ENCODE measurements at regions not wholly inside any gene's neighbourhood (a gene's known extent, or its start where the extent isn't known, plus 50 kb on each side); places are given as distances from the start of the nearest gene placed in this dataset.
A peak's percentile ranks its signal among the peaks of the same experiment; 100 is the strongest.

DNA sequence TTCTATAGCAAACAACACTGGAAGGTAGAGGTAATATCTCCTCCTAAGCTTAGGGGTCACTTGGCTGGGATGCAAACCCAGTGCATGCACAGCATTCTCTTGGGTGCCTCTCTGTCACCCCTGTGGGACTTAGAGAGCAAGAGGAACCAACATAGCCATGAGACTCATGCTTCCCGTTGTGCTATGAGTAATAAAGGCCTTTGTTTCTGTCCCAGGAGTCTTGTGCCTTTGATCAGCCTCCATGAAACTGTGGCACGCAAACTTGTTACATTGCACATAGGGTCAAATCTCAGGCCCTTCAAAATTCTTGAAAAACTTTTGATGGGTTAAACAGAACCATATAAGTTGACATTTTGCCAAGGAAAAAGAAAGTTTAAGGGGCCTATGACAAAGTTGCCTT, 272.8 kb downstream of the TAF11L14 start:
- Histone ChIP-seq H3K4me1 (ENCODE audit: insufficient read depth, low read length) (no peaks in the 10 kb centered on the region), H3K9me3 (ENCODE audit: control insufficient read depth, insufficient read depth, low read length) (no peaks in the 10 kb centered on the region), H3K9ac (ENCODE audit: low read depth, low read length) (no peak overlapping the region), H3K36me3 (ENCODE audit: insufficient read depth, low read length) (no peaks in the 10 kb centered on the region)

GRCh38 chr5:17910318-17910717, 276.1 kb downstream of the TAF11L14 start:
- Histone ChIP-seq H3K9me3 (ENCODE audit: control insufficient read depth, insufficient read depth, low read length) (no peaks in the 10 kb centered on the region), H3K9ac (ENCODE audit: low read depth, low read length) (no peak overlapping the region), H3K36me3 (ENCODE audit: insufficient read depth, low read length) (no peaks in the 10 kb centered on the region), H3K4me1 (ENCODE audit: insufficient read depth, low read length) (no peaks in the 10 kb centered on the region)

DNA sequence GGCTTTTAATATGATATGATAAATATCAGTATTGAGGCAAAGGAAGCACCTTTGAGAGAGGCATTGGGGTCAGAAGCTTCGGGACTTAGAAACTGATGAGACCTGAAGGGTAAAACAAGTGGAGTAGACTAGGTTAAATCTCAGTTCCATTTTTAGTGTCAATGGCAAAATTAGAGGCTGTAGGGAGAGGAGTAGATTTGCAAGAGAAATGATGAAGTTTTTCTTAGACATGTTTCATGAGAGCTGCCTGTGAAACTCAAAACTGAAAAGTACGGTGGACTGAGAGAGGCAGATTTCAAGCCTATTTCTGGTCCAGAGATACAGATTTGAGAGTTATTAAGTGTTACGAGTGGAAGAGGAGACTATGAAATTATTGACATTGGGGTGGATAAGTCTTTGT, 278.5 kb downstream of the TAF11L14 start:
- Histone ChIP-seq H3K9ac (ENCODE audit: low read depth, low read length) (no peak overlapping the region), H3K9me3 (ENCODE audit: control insufficient read depth, insufficient read depth, low read length) (no peaks in the 10 kb centered on the region), H3K4me1 (ENCODE audit: insufficient read depth, low read length) (no peaks in the 10 kb centered on the region), H3K36me3 (ENCODE audit: insufficient read depth, low read length) (no peaks in the 10 kb centered on the region)

DNA sequence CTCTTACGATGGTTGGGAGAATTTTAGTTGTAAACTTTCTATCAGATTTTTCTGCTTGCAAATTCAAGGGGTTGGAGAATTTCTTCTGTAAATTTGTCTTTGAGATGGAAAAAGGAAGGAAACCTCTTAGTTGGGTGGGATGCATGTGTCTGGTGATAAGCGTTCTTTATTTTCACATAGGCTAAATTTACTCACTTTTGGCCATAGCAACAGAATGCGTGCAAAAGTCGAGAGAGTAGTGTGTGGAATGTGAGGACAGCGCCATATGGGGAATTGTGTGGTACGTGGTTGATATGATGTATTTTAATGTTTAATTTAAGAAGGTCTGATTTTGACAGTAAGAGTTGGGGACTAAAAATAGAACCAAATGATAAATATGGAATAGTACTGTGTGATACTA, 282.2 kb downstream of the TAF11L14 start:
- Histone ChIP-seq H3K36me3 (ENCODE audit: insufficient read depth, low read length) (no peaks in the 10 kb centered on the region), H3K4me1 (ENCODE audit: insufficient read depth, low read length) (peaks cover 6% of the 10 kb centered on the region), H3K9me3 (ENCODE audit: control insufficient read depth, insufficient read depth, low read length) (no peaks in the 10 kb centered on the region), H3K9ac (ENCODE audit: low read depth, low read length) (no peak overlapping the region)

DNA sequence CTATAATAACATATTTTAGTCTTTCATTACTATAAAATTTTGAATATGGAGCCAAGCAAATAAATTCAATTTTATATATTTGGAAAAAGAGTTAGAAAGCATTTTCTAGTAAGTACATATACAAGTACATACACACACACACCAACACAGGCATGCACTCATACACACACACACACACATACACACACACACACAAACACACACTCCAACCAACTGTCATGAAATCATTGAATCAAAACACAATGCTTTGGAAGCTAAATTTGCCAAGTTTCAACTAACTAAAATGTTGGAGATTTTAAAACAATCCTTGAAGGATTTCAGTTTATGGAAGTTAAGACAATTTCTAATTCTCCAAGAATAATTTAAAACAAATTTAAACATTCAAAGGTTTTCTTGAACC, 283.2 kb downstream of the TAF11L14 start:
- Histone ChIP-seq H3K4me1 (ENCODE audit: insufficient read depth, low read length) (peaks cover 6% of the 10 kb centered on the region), H3K9me3 (ENCODE audit: control insufficient read depth, insufficient read depth, low read length) (no peaks in the 10 kb centered on the region), H3K36me3 (ENCODE audit: insufficient read depth, low read length) (no peaks in the 10 kb centered on the region), H3K9ac (ENCODE audit: low read depth, low read length) (no peak overlapping the region)

DNA sequence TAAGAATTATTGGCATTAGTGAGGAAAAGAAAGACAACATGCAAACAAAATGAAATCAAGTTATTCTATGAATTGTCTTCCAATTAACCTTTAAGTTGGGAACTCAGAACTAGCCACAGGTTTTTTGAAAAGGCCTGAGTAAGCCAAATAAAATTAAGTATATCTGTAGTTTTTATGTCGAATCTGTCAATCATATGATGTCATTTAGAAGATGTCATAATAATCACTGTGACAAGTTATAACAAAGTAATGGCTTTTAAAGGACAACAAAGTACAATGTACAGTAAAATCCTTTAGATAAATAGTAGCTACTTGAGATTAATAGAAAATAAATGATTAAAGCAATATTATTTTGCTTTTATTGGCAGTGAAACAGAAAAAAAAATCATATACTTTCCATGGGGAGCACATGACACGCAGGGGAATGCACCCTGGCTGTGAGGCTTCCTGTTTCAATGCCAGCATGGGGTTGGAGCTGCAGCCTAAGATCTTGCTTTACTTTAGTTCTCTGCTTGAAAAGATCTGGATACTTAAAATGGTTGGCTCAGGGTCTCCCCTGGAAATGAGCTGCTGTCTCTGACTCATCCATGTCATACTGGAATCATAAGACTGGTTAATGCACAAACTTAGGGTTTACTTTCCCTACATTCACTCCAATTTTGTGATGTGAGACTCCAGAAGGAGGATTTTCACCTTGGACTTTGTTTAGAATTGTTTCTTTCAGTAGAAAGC, 284.3 kb downstream of the TAF11L14 start:
- H3K9ac ChIP-seq (ENCODE audit: low read depth, low read length), result no peak overlapping the region
- H3K9me3 ChIP-seq (ENCODE audit: control insufficient read depth, insufficient read depth, low read length), result no peaks in the 10 kb centered on the region

DNA sequence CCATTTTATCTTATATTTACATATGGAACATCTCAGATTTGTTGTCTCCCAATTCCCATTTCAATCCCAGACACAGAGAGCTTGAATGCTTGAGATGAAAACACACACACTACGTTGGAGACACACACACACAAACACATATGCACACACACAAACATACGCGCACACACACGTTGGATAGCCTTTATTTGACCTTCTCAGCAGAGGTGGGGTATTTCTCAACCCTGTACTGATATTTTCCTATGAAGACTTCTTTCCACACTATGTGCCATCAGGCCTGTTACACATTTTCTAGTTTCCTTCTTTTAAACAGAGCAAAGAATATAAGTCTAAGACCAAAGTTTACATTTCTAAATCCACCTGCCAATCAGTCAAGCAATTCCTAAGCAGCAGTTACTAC, 291.0 kb downstream of the TAF11L14 start:
- H3K9ac ChIP-seq (ENCODE audit: low read depth, low read length), result no peak overlapping the region
- H3K9me3 ChIP-seq (ENCODE audit: control insufficient read depth, insufficient read depth, low read length), result no peaks in the 10 kb centered on the region
- no peaks in the 10 kb centered on the region for H3K36me3 ChIP-seq (ENCODE audit: insufficient read depth, low read length)
- H3K4me1 ChIP-seq (ENCODE audit: insufficient read depth, low read length), result no peaks in the 10 kb centered on the region

More for the DNA sequence above, 284.3 kb downstream of the TAF11L14 start:
- H3K36me3 ChIP-seq (ENCODE audit: insufficient read depth, low read length), result no peaks in the 10 kb centered on the region
- H3K4me1 ChIP-seq (ENCODE audit: insufficient read depth, low read length), result peaks cover 6% of the 10 kb centered on the region

DNA sequence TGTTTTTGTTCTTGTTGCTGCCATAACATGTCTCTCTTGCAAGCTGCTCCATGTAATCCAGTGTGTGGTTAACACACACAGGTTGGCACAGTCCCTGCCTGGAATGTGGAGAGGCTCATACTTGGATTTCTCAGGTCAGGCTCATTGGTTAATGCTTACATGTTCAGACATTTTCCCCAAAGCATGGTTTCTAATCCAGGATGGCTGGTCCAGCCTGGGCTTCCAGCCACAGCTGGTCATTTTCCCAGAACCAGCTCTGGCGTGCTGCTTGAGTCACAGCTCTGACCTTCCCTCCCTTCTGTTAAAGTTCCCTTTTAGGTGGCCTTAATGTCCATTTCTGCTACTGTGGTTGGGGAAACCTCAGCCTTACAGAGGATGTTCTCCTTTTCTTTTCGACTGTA, 294.3 kb downstream of the TAF11L14 start:
- no peak overlapping the region for H3K9ac ChIP-seq (ENCODE audit: low read depth, low read length)
- no peaks in the 10 kb centered on the region for H3K4me1 ChIP-seq (ENCODE audit: insufficient read depth, low read length)
- H3K9me3 ChIP-seq (ENCODE audit: control insufficient read depth, insufficient read depth, low read length), result no peaks in the 10 kb centered on the region
- no peaks in the 10 kb centered on the region for H3K36me3 ChIP-seq (ENCODE audit: insufficient read depth, low read length)

DNA sequence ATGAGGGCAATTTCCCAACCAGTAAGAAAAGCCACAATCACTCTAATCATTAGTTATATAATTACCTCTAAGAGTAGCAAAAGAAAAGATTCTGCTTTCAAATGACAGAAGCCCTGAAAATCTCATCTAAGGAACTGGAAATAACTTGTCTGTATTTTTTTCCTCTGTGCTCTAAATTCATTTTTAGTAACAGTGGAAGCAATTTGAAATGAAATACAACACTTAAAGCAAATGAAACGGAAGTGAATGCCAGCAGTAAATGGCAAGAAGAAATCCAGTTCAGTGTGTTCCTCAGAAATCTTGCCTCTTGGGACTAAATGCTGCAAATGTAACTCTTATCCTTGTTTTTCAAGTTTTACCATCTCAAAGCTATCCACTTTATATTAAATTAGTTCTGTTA, 294.9 kb downstream of the TAF11L14 start:
- H3K4me1 ChIP-seq (ENCODE audit: insufficient read depth, low read length), result no peaks in the 10 kb centered on the region
- no peaks in the 10 kb centered on the region for H3K9me3 ChIP-seq (ENCODE audit: control insufficient read depth, insufficient read depth, low read length)
- H3K9ac ChIP-seq (ENCODE audit: low read depth, low read length), result no peak overlapping the region
- H3K36me3 ChIP-seq (ENCODE audit: insufficient read depth, low read length), result no peaks in the 10 kb centered on the region

GRCh38 chr5:17930346-17930745, 296.1 kb downstream of the TAF11L14 start:
- Histone ChIP-seq H3K9ac (ENCODE audit: low read depth, low read length) (no peak overlapping the region), H3K36me3 (ENCODE audit: insufficient read depth, low read length) (no peaks in the 10 kb centered on the region), H3K9me3 (ENCODE audit: control insufficient read depth, insufficient read depth, low read length) (no peaks in the 10 kb centered on the region), H3K4me1 (ENCODE audit: insufficient read depth, low read length) (no peaks in the 10 kb centered on the region)

GRCh38 chr5:17944046-17944445, 309.8 kb downstream of the TAF11L14 start:
- Histone ChIP-seq H3K36me3 (ENCODE audit: insufficient read depth, low read length) (no peaks in the 10 kb centered on the region), H3K9ac (ENCODE audit: low read depth, low read length) (no peak overlapping the region), H3K4me1 (ENCODE audit: insufficient read depth, low read length) (no peaks in the 10 kb centered on the region), H3K9me3 (ENCODE audit: control insufficient read depth, insufficient read depth, low read length) (no peaks in the 10 kb centered on the region; the same call in 1 of the 2 replicates)

DNA sequence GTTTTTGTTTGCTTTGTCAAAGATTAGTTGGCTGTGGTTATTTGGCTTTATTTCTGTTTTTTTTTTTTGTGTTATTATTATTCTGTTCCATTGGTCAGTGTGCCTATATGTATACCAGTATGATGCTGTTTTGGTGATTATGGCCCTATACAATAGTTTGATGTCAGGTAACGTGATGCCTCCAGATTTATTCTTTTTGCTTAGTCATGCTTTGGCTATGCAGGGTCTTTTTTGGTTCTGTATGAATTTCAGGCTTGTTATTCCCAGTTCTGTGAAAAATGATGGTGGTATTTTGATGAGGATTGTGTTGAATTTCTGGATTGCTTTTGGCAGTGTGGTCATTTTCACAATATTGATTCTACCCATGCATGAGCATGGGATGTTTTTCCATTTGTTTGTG, 312.8 kb downstream of the TAF11L14 start:
- Histone ChIP-seq H3K9ac (ENCODE audit: low read depth, low read length) (no peak overlapping the region), H3K36me3 (ENCODE audit: insufficient read depth, low read length) (no peaks in the 10 kb centered on the region), H3K4me1 (ENCODE audit: insufficient read depth, low read length) (0 out of 2 replicates have a peak, but pooled peaks cover 1% of the 10 kb centered on the region), H3K9me3 (ENCODE audit: control insufficient read depth, insufficient read depth, low read length) (no peaks in the 10 kb centered on the region; the same call in 1 of the 2 replicates)

DNA sequence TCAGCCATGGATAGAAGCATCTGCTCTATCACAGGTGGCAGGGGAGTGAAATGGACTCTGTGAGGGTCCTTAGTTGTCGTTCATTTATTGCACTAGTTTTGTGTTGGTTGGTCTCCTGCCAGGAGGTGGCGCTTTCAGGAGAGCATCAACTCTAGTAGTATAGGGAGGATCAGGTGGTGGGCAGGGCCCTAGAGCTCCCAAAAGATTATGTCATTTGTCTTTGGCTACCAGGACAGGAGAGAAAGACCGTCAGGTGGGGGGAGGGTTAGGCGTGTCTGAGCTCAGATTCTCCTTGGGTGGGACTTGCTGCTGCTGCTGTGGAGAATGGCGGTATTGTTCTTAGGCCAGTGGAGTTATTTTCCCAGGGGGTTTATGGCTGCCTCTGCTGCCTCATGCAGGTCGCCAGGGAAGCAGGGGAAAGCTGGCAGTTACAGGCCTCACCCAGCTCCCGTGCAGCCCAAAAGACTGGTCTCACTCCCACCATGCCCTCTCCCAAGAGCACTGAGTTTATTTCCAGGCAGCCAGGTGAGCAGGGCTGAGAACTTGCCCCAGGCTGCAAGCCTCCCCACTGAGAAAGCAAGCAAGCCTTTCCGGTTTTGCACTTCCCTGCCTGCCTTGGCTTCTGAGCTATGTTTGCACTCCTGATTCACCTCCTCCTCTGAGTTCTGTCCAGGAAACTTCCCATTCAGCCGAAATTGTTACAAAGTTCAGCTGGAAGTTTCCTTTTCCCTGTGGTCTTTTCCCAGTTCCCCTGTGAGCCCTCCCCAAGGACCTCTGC, 317.3 kb downstream of the TAF11L14 start:
- H3K36me3 ChIP-seq (ENCODE audit: insufficient read depth, low read length), result no peaks in the 10 kb centered on the region
- H3K9ac ChIP-seq (ENCODE audit: low read depth, low read length), result peak overlapping the region; percentile 38; the same call in 1 of the 2 replicates
- H3K9me3 ChIP-seq (ENCODE audit: control insufficient read depth, insufficient read depth, low read length), result no peaks in the 10 kb centered on the region; the same call in 1 of the 2 replicates
- H3K4me1 ChIP-seq (ENCODE audit: insufficient read depth, low read length), result peaks cover 7% of the 10 kb centered on the region; the same call in 1 of the 2 replicates

DNA sequence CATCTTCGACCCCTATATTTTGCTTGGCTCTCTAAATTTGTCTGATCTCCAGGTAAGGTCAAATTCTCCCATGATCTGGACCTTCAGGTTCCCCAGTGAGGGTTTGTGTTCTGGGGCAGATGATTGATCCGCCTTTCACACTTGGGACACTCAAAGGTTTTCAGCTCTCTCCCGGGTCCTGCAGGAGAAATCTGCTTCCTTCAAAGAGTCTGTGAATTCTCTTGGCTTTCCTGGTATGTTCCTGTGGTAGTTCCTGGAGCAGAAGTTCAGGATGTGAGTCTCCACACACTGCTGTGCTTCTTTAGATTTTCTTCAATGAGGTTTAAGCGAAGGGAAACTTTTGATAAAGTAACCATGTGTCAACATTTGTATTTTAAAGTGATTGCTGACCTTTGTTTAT, 318.0 kb downstream of the TAF11L14 start:
- H3K36me3 ChIP-seq (ENCODE audit: insufficient read depth, low read length), result no peaks in the 10 kb centered on the region
- peaks cover 7% of the 10 kb centered on the region; the same call in 1 of the 2 replicates for H3K4me1 ChIP-seq (ENCODE audit: insufficient read depth, low read length)
- no peaks in the 10 kb centered on the region; the same call in 1 of the 2 replicates for H3K9me3 ChIP-seq (ENCODE audit: control insufficient read depth, insufficient read depth, low read length)
- H3K9ac ChIP-seq (ENCODE audit: low read depth, low read length), result peak overlapping the region; percentile 38; the same call in 1 of the 2 replicates

- Histone ChIP-seq H3K9me3 (ENCODE audit: control insufficient read depth, insufficient read depth, low read length) (no peaks in the 10 kb centered on the region), H3K36me3 (ENCODE audit: insufficient read depth, low read length) (no peaks in the 10 kb centered on the region), H3K4me1 (ENCODE audit: insufficient read depth, low read length) (no peaks in the 10 kb centered on the region), H3K9ac (ENCODE audit: low read depth, low read length) (no peak overlapping the region)
Measured at GRCh38 chr5:17964067-17964466, 329.8 kb downstream of the TAF11L14 start.

All from ES-I3 (cell line).